Left lung (tissue), 4 donors: ENCODE measurements at regions not wholly inside any gene's neighbourhood (a gene's known extent, or its start where the extent isn't known, plus 50 kb on each side); places are given as distances from the start of the nearest gene placed in this dataset.

Experiments
- ATAC-seq: fragments of 200-7000 bp; cut with Tn5 transposase; one replicate; pipeline ENCODE4 v1.9.1; 2020; ENCODE audit warnings: moderate library complexity
- DNase-seq, 4 donors: peaks; one replicate each; pipeline ENCODE4 v3.0.0-alpha.2; 2013 to 2020
- H3K27ac ChIP-seq, 2 donors: fragments of 200-600 bp; sonication (generic) in 1 of 2; one replicate each; pipeline versions ENCODE4 v1.5.0 to v1.8.0; 2020 to 2021
- H3K27me3 ChIP-seq, 2 donors: fragments of 200-600 bp; sonication (generic) in 1 of 2; one replicate each; pipeline versions ENCODE4 v1.5.0 to v1.8.0; 2020 to 2021
- H3K36me3 ChIP-seq, 2 donors: fragments of 200-600 bp; sonication (generic) in 1 of 2; one replicate each; pipeline versions ENCODE4 v1.5.0 to v1.8.0; 2020 to 2021
- H3K4me1 ChIP-seq, 2 donors: fragments of 200-600 bp; one replicate each; pipeline ENCODE4 v1.8.0; 2021
- H3K4me3 ChIP-seq, 2 donors: fragments of 200-600 bp; sonication (generic) in 1 of 2; one replicate each; pipeline versions ENCODE4 v1.5.0 to v1.8.0; 2020 to 2021; ENCODE audit warnings: mild to moderate bottlenecking in 1 of 2
- H3K9me3 ChIP-seq, 2 donors: fragments of 200-600 bp; sonication (generic) in 1 of 2; one replicate each; pipeline versions ENCODE4 v1.5.0 to v1.8.0; 2020 to 2021
- intact Hi-C, 2 donors: fragments of 100-400 bp; cut with DNase I; formaldehyde crosslinking; loops; one replicate each; pipeline versions ENCODE4 v1.11.2 to v1.14.2; 2022
- TF ChIP-seq, protein P1 (sequence below), 2 donors: fragments of 200-600 bp; sonication (generic) in 1 of 2; IDR thresholded peaks; one replicate each; pipeline versions ENCODE4 v1.5.0 to v1.8.0; 2021; ENCODE audit warnings: antibody characterized with exemption in 2 of 2
- donor health status: DM: no; HTN: yes; CAD: no.
- donor health status: DM: no; HTN: no; CAD: no.

DNA sequence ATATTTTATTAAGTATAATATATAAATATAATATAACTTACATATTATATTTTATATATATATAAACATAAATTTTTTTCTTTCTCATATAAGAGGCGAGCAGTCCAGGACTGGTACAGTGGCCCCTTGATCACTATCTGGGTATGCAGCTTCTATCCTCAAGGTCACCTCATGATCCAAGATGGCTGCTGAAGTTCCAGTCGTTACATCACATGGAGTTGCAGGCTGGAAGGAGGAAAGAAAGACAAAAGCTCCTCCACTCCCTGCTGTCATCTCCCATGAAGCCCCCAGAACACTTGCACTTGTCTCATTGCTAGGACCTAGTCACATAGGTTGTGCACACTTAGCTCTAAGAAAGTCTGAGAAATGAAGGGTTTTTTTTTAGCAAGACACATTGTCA, 145.1 kb upstream of the SLC1A4 start:
- Histone ChIP-seq H3K27me3 (no peaks in the 10 kb centered on the region), H3K9me3 (no peaks in the 10 kb centered on the region), H3K4me3 (no peak overlapping the region), H3K36me3 (no peaks in the 10 kb centered on the region), H3K27ac (no peak overlapping the region), H3K4me1 (peaks cover 7 to 53% of the 10 kb centered on the region in 2 donors)
- ATAC-seq (no peak), DNase-seq (no peak)
- intact Hi-C loops, result no loop called here
- TF ChIP-seq, protein P1, sequence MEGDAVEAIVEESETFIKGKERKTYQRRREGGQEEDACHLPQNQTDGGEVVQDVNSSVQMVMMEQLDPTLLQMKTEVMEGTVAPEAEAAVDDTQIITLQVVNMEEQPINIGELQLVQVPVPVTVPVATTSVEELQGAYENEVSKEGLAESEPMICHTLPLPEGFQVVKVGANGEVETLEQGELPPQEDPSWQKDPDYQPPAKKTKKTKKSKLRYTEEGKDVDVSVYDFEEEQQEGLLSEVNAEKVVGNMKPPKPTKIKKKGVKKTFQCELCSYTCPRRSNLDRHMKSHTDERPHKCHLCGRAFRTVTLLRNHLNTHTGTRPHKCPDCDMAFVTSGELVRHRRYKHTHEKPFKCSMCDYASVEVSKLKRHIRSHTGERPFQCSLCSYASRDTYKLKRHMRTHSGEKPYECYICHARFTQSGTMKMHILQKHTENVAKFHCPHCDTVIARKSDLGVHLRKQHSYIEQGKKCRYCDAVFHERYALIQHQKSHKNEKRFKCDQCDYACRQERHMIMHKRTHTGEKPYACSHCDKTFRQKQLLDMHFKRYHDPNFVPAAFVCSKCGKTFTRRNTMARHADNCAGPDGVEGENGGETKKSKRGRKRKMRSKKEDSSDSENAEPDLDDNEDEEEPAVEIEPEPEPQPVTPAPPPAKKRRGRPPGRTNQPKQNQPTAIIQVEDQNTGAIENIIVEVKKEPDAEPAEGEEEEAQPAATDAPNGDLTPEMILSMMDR (IDR thresholded peaks at IDR 0.05), result no peak

DNA sequence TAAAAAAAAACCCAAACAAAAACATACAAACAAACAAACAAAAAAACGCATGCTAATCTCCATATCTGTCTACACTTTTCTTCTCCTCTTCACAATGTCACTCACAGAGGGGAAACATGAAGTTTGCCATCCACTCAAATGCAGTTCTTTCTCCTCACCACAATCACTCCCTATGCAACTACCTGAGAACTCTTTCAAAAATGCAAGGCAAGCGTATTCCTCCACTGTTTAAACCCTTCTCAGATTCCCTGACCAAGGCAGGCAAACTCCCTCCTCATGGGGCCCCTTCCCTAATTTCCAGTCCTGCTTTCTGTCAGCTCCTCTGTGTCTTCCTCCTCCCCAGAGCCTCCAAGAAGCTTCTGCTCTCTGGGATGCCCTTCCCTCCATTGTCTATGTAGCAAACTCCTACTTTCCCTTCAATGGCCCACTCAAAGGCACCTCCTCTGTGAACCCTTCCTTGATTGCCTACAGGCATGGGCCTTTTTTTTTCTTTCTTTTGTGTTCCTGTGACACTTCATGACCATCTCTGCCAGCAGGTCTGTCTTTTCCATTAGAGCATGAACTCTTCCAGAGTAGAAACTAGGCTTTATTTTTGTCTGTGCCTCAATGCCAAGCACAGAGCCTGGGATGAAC, 143.8 kb upstream of the SLC1A4 start:
- no peak overlapping the region for H3K4me3 ChIP-seq
- H3K9me3 ChIP-seq, result no peaks in the 10 kb centered on the region
- H3K4me1 ChIP-seq, result peaks cover 7 to 46% of the 10 kb centered on the region in 2 donors
- intact Hi-C loops, result no loop called here
- TF ChIP-seq, protein P1 (IDR thresholded peaks at IDR 0.05), result no peak
- H3K27ac ChIP-seq, result peak overlapping the region in 1 of 2 donors; percentile 66
- no peaks in the 10 kb centered on the region for H3K36me3 ChIP-seq
- DNase-seq (no peak), ATAC-seq (no peak)
- no peaks in the 10 kb centered on the region for H3K27me3 ChIP-seq

DNA sequence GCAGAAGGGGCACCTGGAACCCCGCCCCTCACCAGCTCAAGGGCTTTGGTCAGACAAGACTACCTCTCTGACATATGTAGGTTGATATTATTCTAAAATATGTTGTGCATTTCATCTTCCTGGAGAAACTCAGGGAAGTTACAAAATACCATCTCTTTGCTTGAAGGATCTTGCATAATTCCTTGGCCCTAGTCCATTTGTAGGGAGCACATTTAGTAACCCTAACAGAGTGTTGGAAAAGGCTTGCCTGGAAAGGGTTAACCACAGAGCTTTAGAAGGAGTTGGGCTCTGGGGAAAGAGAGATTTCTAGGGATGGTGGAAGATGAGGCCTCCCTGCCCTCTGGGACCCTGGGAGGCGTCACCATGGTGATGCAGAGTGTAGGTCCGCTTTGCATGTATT, 143.0 kb upstream of the SLC1A4 start:
- ATAC-seq (peak; percentile 48), DNase-seq (peak in 1 of 4 donors; percentile 78)
- Histone ChIP-seq H3K36me3 (no peaks in the 10 kb centered on the region), H3K9me3 (no peaks in the 10 kb centered on the region), H3K4me3 (no peak overlapping the region), H3K27me3 (no peaks in the 10 kb centered on the region), H3K27ac (peak overlapping the region in 1 of 2 donors; percentile 66), H3K4me1 (peaks cover 7 to 46% of the 10 kb centered on the region in 2 donors)
- TF ChIP-seq, protein P1 (IDR thresholded peaks at IDR 0.05), result no peak
- intact Hi-C loops, result no loop called here

GRCh38 chr2:64847930-64848329, 141.3 kb upstream of the SLC1A4 start:
- DNase-seq, result no peak
- intact Hi-C loops, result no loop called here

DNA sequence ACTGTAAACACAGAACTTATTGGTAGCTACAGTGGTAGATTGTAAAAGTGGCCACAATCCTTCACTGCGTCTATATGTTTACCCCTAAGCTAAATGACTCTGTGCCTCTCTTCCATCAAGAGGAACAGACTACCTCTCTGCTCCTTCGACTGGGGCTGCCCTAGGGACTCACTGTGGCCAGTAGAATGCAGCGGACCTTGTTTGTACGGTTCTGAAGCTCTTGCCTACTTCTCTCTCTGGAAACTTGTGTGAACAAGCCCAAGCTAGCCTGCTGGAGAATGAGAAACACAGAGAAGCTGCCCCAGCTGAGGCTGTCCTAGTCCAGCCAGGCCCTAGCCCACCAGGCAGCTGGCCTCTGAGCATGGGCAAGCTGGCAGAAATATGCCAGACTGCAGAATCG, 140.8 kb upstream of the SLC1A4 start:
- H3K36me3 ChIP-seq, result no peaks in the 10 kb centered on the region
- no peak overlapping the region for H3K27ac ChIP-seq
- intact Hi-C loops, result no loop called here
- TF ChIP-seq, protein P1 (IDR thresholded peaks at IDR 0.05), result no peak
- H3K9me3 ChIP-seq, result no peaks in the 10 kb centered on the region
- no peaks in the 10 kb centered on the region for H3K27me3 ChIP-seq
- H3K4me1 ChIP-seq, result peaks cover 7 to 56% of the 10 kb centered on the region in 2 donors
- ATAC-seq, result no peak
- no peak for DNase-seq
- no peak overlapping the region for H3K4me3 ChIP-seq

More at GRCh38 chr2:64847930-64848329, 141.3 kb upstream of the SLC1A4 start:
- no peak for ATAC-seq
- TF ChIP-seq, protein P1 (IDR thresholded peaks at IDR 0.05), result no peak
- Histone ChIP-seq H3K27me3 (no peaks in the 10 kb centered on the region), H3K4me1 (peaks cover 7 to 52% of the 10 kb centered on the region in 2 donors), H3K27ac (no peak overlapping the region), H3K9me3 (no peaks in the 10 kb centered on the region), H3K4me3 (no peak overlapping the region), H3K36me3 (no peaks in the 10 kb centered on the region)
